Ishikawa (cell line): ENCODE measurements at regions not wholly inside any gene's neighbourhood (a gene's known extent, or its start where the extent isn't known, plus 50 kb on each side); places are given as distances from the start of the nearest gene placed in this dataset.

ENCODE experiments used
- CEBPB ChIP-seq: IDR thresholded peaks from 2 replicates; pipeline ENCODE4 v1.6.1; 2012
- CREB1 ChIP-seq: IDR thresholded peaks from 2 replicates; pipeline ENCODE4 v1.6.1; 2012; ENCODE audit warnings: low read depth
- EGR1 ChIP-seq: IDR thresholded peaks from 2 replicates; pipeline ENCODE4 v1.6.1; 2012
- EP300 ChIP-seq: IDR thresholded peaks from 2 replicates; pipeline ENCODE4 v1.6.1; 2012; ENCODE audit warnings: borderline replicate concordance
- FOXM1 ChIP-seq: IDR thresholded peaks from 2 replicates; pipeline ENCODE4 v1.6.1; 2012; ENCODE audit warnings: low read depth, borderline replicate concordance
- MAX ChIP-seq: IDR thresholded peaks from 2 replicates; pipeline ENCODE4 v1.6.1; 2012
- NFIC ChIP-seq: IDR thresholded peaks from 2 replicates; pipeline ENCODE4 v1.6.1; 2012
- RAD21 ChIP-seq: IDR thresholded peaks from 2 replicates; pipeline ENCODE4 v1.6.1; 2012; ENCODE audit warnings: low read depth
- REST ChIP-seq: IDR thresholded peaks from 2 replicates; pipeline ENCODE4 v1.6.1; 2012; ENCODE audit warnings: low read depth, mild to moderate bottlenecking
- TAF1 ChIP-seq: IDR thresholded peaks from 2 replicates; pipeline ENCODE4 v1.6.1; 2012; ENCODE audit warnings: low read depth, mild to moderate bottlenecking
- TCF12 ChIP-seq: IDR thresholded peaks from 2 replicates; pipeline ENCODE4 v1.6.1; 2012; ENCODE audit warnings: low read depth
- TEAD4 ChIP-seq: IDR thresholded peaks from 2 replicates; pipeline ENCODE4 v1.6.1; 2012
- USF1 ChIP-seq: IDR thresholded peaks from 2 replicates; pipeline ENCODE4 v1.6.1; 2012
- YY1 ChIP-seq: IDR thresholded peaks from 2 replicates; pipeline ENCODE4 v1.6.1; 2012; ENCODE audit warnings: low read depth
- ZBTB7A ChIP-seq: IDR thresholded peaks from 2 replicates; pipeline ENCODE4 v1.6.1; 2012; ENCODE audit warnings: low read depth

GRCh38 chrX:4550018-4550417, 836.6 kb upstream of the PRKX start:
- no peak for TF ChIP-seq CREB1

- TF ChIP-seq RAD21 = peak; percentile 53
- TF ChIP-seq EP300 = no peak
- TF ChIP-seq CREB1 = no peak
Measured at GRCh38 chrX:4547213-4547836, 833.9 kb upstream of the PRKX start.

- TF ChIP-seq TAF1 = no peak
Measured at GRCh38 chrX:4528247-4528646, 814.8 kb upstream of the PRKX start.

GRCh38 chrX:4485912-4486311, 772.5 kb upstream of the PRKX start:
- no peak for TF ChIP-seq CREB1
- TF ChIP-seq ZBTB7A = no peak
- no peak for TF ChIP-seq EP300
- TF ChIP-seq TEAD4 = no peak
- TF ChIP-seq TCF12 = no peak
- no peak for TF ChIP-seq EGR1
- no peak for TF ChIP-seq USF1
- TF ChIP-seq CEBPB = no peak
- no peak for TF ChIP-seq RAD21
- no peak for TF ChIP-seq MAX

GRCh38 chrX:4484266-4484665, 770.8 kb upstream of the PRKX start:
- TF ChIP-seq CREB1 = no peak
- TF ChIP-seq TAF1 = no peak
- no peak for TF ChIP-seq ZBTB7A
- no peak for TF ChIP-seq REST
- TF ChIP-seq FOXM1 = no peak
- no peak for TF ChIP-seq MAX
- no peak for TF ChIP-seq EGR1

GRCh38 chrX:4451591-4451990, 738.1 kb upstream of the PRKX start:
- TF ChIP-seq TAF1 (no peak), TCF12 (no peak), FOXM1 (no peak), ZBTB7A (no peak), USF1 (no peak), CREB1 (no peak), YY1 (no peak), RAD21 (no peak), EGR1 (no peak), TEAD4 (no peak), MAX (no peak), CEBPB (no peak), EP300 (no peak), NFIC (no peak)

GRCh38 chrX:4450177-4450576, 736.7 kb upstream of the PRKX start:
- TF ChIP-seq EGR1 (no peak), NFIC (no peak), USF1 (no peak), TCF12 (no peak), CEBPB (no peak), EP300 (no peak), FOXM1 (no peak), YY1 (no peak), ZBTB7A (no peak), CREB1 (no peak), RAD21 (no peak), REST (no peak), TAF1 (no peak), TEAD4 (no peak), MAX (no peak)
